Inflammatory macrophage (primary cell): ENCODE measurements at regions not wholly inside any gene's neighbourhood (a gene's known extent, or its start where the extent isn't known, plus 50 kb on each side); places are given as distances from the start of the nearest gene placed in this dataset.

ENCODE experiments used
- DNase-seq, 2 donors: peaks; one replicate each; pipeline ENCODE4 v3.0.0-alpha.2; 2020 to 2022

GRCh38 chr2:146080925-146081324, 1561.0 kb upstream of the ZEB2 start:
- no peak for DNase-seq

GRCh38 chr2:146079216-146079615, 1559.3 kb upstream of the ZEB2 start:
- DNase-seq, result no peak

- DNase-seq, result no peak
Measured at GRCh38 chr2:146077156-146077555, 1557.2 kb upstream of the ZEB2 start.

GRCh38 chr2:146068051-146068450, 1548.1 kb upstream of the ZEB2 start:
- no peak for DNase-seq

- DNase-seq, result no peak
Measured at GRCh38 chr2:146048141-146048540, 1528.2 kb upstream of the ZEB2 start.

GRCh38 chr2:146041274-146041910, 1521.5 kb upstream of the ZEB2 start:
- DNase-seq, result no peak

- DNase-seq, result no peak
Measured at GRCh38 chr2:146040051-146040450, 1520.1 kb upstream of the ZEB2 start.

GRCh38 chr2:146038014-146038413, 1518.1 kb upstream of the ZEB2 start:
- no peak for DNase-seq

GRCh38 chr2:146037334-146037870, 1517.5 kb upstream of the ZEB2 start:
- DNase-seq, result no peak

GRCh38 chr2:146031158-146031557, 1511.2 kb upstream of the ZEB2 start:
- DNase-seq, result no peak

- DNase-seq, result no peak
Measured at GRCh38 chr2:146027156-146027555, 1507.2 kb upstream of the ZEB2 start.

- DNase-seq, result no peak
Measured at GRCh38 chr2:146025519-146025918, 1505.6 kb upstream of the ZEB2 start.

- DNase-seq, result no peak
Measured at GRCh38 chr2:146024212-146024743, 1504.4 kb upstream of the ZEB2 start.

- no peak for DNase-seq
Measured at GRCh38 chr2:146004462-146004861, 1484.5 kb upstream of the ZEB2 start.

- DNase-seq, result no peak
Measured at GRCh38 chr2:146003337-146003736, 1483.4 kb upstream of the ZEB2 start.

- DNase-seq, result no peak
Measured at GRCh38 chr2:145994910-145995309, 1475.0 kb upstream of the ZEB2 start.

GRCh38 chr2:145992572-145992971, 1472.7 kb upstream of the ZEB2 start:
- DNase-seq, result no peak

GRCh38 chr2:145987793-145988192, 1467.9 kb upstream of the ZEB2 start:
- no peak for DNase-seq

- DNase-seq, result no peak
Measured at GRCh38 chr2:145985517-145985916, 1465.6 kb upstream of the ZEB2 start.

GRCh38 chr2:145984580-145984979, 1464.7 kb upstream of the ZEB2 start:
- DNase-seq, result no peak

- no peak for DNase-seq
Measured at GRCh38 chr2:145980318-145980717, 1460.4 kb upstream of the ZEB2 start.

- no peak for DNase-seq
Measured at GRCh38 chr2:145975406-145975805, 1455.5 kb upstream of the ZEB2 start.

GRCh38 chr2:145961846-145962245, 1441.9 kb upstream of the ZEB2 start:
- DNase-seq, result no peak

GRCh38 chr2:145960479-145961163, 1440.7 kb upstream of the ZEB2 start:
- no peak for DNase-seq
